Chondrocyte (in vitro differentiated cells): ENCODE measurements at regions not wholly inside any gene's neighbourhood (a gene's known extent, or its start where the extent isn't known, plus 50 kb on each side); places are given as distances from the start of the nearest gene placed in this dataset.

ENCODE experiments used
- DNase-seq: peaks from one replicate; pipeline ENCODE4 v3.0.0; 2021; ENCODE audit warnings: mixed read lengths, low spot score
- H3K27ac Mint-ChIP-seq: one replicate; pipeline ENCODE4 v1.8.0; 2021; ENCODE audit warnings: mild to moderate bottlenecking, moderate library complexity, mixed read lengths; ENCODE audit not compliant: unreplicated experiment
- H3K27me3 Mint-ChIP-seq: 2 replicates; pipeline ENCODE4 v1.8.0; 2021; ENCODE audit warnings: low read depth, mixed read lengths
- H3K36me3 Mint-ChIP-seq: 2 replicates; pipeline ENCODE4 v1.8.0; 2021; ENCODE audit warnings: low read depth, mixed read lengths
- H3K4me1 Mint-ChIP-seq: 2 replicates; pipeline ENCODE4 v1.8.0; 2021; ENCODE audit warnings: low read depth, mild to moderate bottlenecking, mixed read lengths
- H3K4me3 Mint-ChIP-seq: one replicate; pipeline ENCODE4 v1.8.0; 2021; ENCODE audit warnings: mild to moderate bottlenecking, moderate library complexity, mixed read lengths; ENCODE audit not compliant: unreplicated experiment
- H3K9me3 Mint-ChIP-seq: 2 replicates; pipeline ENCODE4 v1.8.0; 2021; ENCODE audit warnings: low read depth, mixed read lengths
- TF ChIP-seq, protein P1 (sequence below): fragments of 200-600 bp; sonication (generic); IDR thresholded peaks from 2 replicates; pipeline ENCODE4 v1.5.0; 2021; ENCODE audit warnings: antibody characterized with exemption, mild to moderate bottlenecking, moderate library complexity

DNA sequence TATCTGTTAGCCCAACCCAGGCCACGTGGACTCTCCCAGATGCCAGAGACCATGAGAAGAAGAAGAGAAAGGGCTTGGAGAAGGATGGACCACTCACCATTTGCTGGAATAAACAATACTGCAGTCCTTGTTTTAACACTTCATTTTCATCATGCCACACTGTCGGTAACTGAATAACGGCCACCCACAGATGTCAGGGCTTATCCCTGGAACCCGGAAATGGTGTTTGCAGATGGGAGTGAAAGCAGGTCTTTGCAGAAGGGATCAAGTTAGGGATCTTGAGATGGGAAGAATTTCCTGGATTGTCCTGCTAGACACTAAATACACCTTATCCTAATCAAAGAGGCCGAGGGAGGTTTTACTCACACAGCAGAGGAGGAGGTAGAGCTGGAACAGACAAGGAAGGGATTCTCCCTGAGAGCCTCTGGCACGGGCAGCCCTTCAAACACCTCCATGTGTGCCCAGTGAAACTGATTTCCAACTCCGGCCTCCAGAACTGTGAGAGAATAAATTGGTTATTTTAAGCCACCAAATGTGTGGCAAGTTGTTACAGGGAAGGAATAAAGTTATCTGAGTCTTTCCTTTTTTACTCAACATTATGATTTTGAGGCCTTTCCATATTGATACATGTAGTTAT is 56.3 kb upstream of the SFMBT2 start:
- Mint-ChIP-seq H3K27ac (no peak overlapping the region), H3K27me3 (peaks cover 8% of the 10 kb centered on the region), H3K4me3 (no peak overlapping the region), H3K9me3 (peaks cover 4% of the 10 kb centered on the region), H3K36me3 (no peaks in the 10 kb centered on the region), H3K4me1 (peaks cover 23% of the 10 kb centered on the region)
- TF ChIP-seq, protein P1, sequence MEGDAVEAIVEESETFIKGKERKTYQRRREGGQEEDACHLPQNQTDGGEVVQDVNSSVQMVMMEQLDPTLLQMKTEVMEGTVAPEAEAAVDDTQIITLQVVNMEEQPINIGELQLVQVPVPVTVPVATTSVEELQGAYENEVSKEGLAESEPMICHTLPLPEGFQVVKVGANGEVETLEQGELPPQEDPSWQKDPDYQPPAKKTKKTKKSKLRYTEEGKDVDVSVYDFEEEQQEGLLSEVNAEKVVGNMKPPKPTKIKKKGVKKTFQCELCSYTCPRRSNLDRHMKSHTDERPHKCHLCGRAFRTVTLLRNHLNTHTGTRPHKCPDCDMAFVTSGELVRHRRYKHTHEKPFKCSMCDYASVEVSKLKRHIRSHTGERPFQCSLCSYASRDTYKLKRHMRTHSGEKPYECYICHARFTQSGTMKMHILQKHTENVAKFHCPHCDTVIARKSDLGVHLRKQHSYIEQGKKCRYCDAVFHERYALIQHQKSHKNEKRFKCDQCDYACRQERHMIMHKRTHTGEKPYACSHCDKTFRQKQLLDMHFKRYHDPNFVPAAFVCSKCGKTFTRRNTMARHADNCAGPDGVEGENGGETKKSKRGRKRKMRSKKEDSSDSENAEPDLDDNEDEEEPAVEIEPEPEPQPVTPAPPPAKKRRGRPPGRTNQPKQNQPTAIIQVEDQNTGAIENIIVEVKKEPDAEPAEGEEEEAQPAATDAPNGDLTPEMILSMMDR: no peak
- no peak for DNase-seq

GRCh38 chr10:7464691-7465090 is 53.9 kb upstream of the SFMBT2 start:
- Mint-ChIP-seq H3K27ac (no peak overlapping the region), H3K36me3 (no peaks in the 10 kb centered on the region), H3K4me1 (peaks cover 14% of the 10 kb centered on the region), H3K27me3 (no peaks in the 10 kb centered on the region), H3K4me3 (no peak overlapping the region), H3K9me3 (no peaks in the 10 kb centered on the region)
- no peak for DNase-seq
- TF ChIP-seq, protein P1: no peak
